Body of pancreas (tissue), 4 donors: ENCODE measurements at regions not wholly inside any gene's neighbourhood (a gene's known extent, or its start where the extent isn't known, plus 50 kb on each side); places are given as distances from the start of the nearest gene placed in this dataset.

Source experiments
- ATAC-seq: fragments of 150-250 bp; one replicate; pipeline ENCODE4 v1.9.1; 2016
- DNase-seq, 4 donors: peaks; one replicate each; pipeline ENCODE4 v3.0.0-alpha.2; 2019
- H3K27ac ChIP-seq, 4 donors: fragments of 200-600 bp; sonication (generic); 1 replicate in 3 of 4; 2 replicates in 1 of 4; pipeline versions ENCODE4 v1.5.1 to v1.6.1; 2016 to 2019; ENCODE audit warnings: mild to moderate bottlenecking in 1 of 4, mixed read lengths in 1 of 4, moderate library complexity in 1 of 4
- H3K27me3 ChIP-seq, 2 donors: fragments of 200-600 bp; sonication (generic); one replicate each; pipeline ENCODE4 v1.6.0; 2016; ENCODE audit warnings: mild to moderate bottlenecking in 1 of 2
- H3K36me3 ChIP-seq, 2 donors: fragments of 200-600 bp; sonication (generic); replicated peaks in 1 of 2; 2 replicates each; pipeline ENCODE4 v1.5.1; 2016; ENCODE audit warnings: low read depth in 2 of 2; ENCODE audit not compliant: insufficient read depth in 1 of 2
- H3K4me1 ChIP-seq: fragments of 200-600 bp; sonication (generic); one replicate; pipeline ENCODE4 v1.6.0; 2016
- H3K4me3 ChIP-seq, 2 donors: fragments of 200-600 bp; sonication (generic); 1 replicate in 1 of 2; 2 replicates in 1 of 2; pipeline ENCODE4 v1.5.1; 2016 to 2019
- H3K9me3 ChIP-seq, 3 donors: fragments of 200-600 bp; sonication (generic); 1 replicate in 2 of 3; 2 replicates in 1 of 3; pipeline ENCODE4 v1.5.1; 2016
- CTCF ChIP-seq, 7 experiments: fragments of 450-650 bp in 4 of 7; fragments of 200-600 bp in 3 of 7; sonication (generic) in 3 of 7; IDR thresholded peaks; one replicate each; pipeline ENCODE4 v1.5.1; 2016 to 2019; ENCODE audit warnings: antibody characterized with exemption in 7 of 7
- POLR2A ChIP-seq, 3 donors: fragments of 450-650 bp; IDR thresholded peaks; one replicate each; pipeline ENCODE4 v1.6.1; 2016; ENCODE audit warnings: antibody characterized with exemption in 3 of 3, mild to moderate bottlenecking in 2 of 3
- WGBS, 2 donors: methylation state at CpG; one replicate each; pipeline ENCODE4 v1.1.5; 2017; 5-methylcytosine and 5-hydroxymethylcytosine counted together
- intact Hi-C: fragments of 100-400 bp; cut with DNase I; formaldehyde crosslinking; loops from one replicate; pipeline ENCODE4 v1.15.1; 2023

DNA sequence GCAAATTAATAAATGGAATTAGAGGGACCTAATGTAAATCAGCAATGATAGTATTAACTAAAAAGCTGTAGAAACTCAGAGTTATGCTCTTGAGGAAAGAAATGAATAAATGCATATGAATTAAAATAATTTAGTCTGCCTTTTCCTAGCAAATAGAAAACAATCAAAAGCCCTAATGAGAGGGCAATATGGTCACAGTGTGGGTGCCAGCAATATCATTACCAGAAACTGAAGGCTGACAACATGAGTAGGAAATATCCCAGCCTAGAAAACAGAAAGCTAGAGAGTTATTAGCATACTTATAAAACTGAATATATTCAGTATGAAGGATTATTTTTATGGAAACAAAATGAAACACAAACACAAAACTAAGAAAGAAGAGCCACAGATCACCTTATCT, 987.5 kb upstream of the SEL1L start:
- H3K27me3 ChIP-seq = no peaks in the 10 kb centered on the region
- H3K27ac ChIP-seq = no peak overlapping the region
- no peaks in the 10 kb centered on the region for H3K9me3 ChIP-seq
- H3K4me3 ChIP-seq = no peak overlapping the region
- DNase-seq = no peak
- no peaks in the 10 kb centered on the region for H3K36me3 ChIP-seq
- TF ChIP-seq POLR2A (IDR thresholded peaks at IDR 0.05) (no peak), CTCF (IDR thresholded peaks at IDR 0.05) (no peak)
- H3K4me1 ChIP-seq = no peaks in the 10 kb centered on the region
- intact Hi-C loops = no loop called here
- ATAC-seq = no peak

DNA sequence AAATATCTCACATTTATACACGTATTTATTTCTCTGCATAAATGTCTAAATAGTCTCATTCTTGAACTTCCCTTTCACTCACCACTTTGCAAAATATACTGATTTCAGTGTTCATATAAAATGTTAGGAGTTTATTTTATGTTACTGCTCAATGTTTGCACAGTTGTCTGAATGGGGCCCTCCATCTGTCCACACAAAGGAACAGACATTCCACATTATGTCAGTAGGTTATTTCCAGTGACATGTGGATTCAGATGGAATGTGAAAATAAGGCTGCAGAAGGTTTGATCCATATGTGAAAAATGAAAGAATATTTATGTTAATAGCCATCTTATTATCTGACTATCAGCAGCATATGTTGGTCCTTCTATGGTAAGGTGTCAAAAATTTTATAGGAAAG, 994.4 kb upstream of the SEL1L start:
- DNase-seq (no peak), ATAC-seq (no peak)
- intact Hi-C loops = no loop called here
- H3K4me1 ChIP-seq = no peaks in the 10 kb centered on the region
- TF ChIP-seq CTCF (IDR thresholded peaks at IDR 0.05) (no peak), POLR2A (IDR thresholded peaks at IDR 0.05) (no peak)
- 16% methylated on average over 1 of the region's 1 CpG for WGBS, 2 donors
- H3K27ac ChIP-seq = no peak overlapping the region
- no peaks in the 10 kb centered on the region for H3K9me3 ChIP-seq
- no peaks in the 10 kb centered on the region for H3K27me3 ChIP-seq
- H3K36me3 ChIP-seq = no peaks in the 10 kb centered on the region
- H3K4me3 ChIP-seq = no peak overlapping the region

GRCh38 chr14:82533351-82533750, 999.7 kb upstream of the SEL1L start:
- intact Hi-C loops = no loop called here
- TF ChIP-seq CTCF (IDR thresholded peaks at IDR 0.05) = no peak
- TF ChIP-seq POLR2A (IDR thresholded peaks at IDR 0.05) = no peak
- Histone ChIP-seq H3K4me3 (no peak overlapping the region), H3K27me3 (no peaks in the 10 kb centered on the region), H3K4me1 (no peaks in the 10 kb centered on the region), H3K9me3 (no peaks in the 10 kb centered on the region), H3K27ac (no peak overlapping the region), H3K36me3 (no peaks in the 10 kb centered on the region)
- WGBS, 2 donors = 69 to 71% methylated on average over 2 of the region's 2 CpGs
- DNase-seq (no peak), ATAC-seq (no peak)

- no peak overlapping the region for H3K4me3 ChIP-seq
- intact Hi-C loops = no loop called here
- H3K27ac ChIP-seq = no peak overlapping the region
- 28 to 40% methylated on average over 2 of the region's 2 CpGs for WGBS, 2 donors
- H3K27me3 ChIP-seq = no peaks in the 10 kb centered on the region
- no peaks in the 10 kb centered on the region for H3K9me3 ChIP-seq
- ATAC-seq (no peak), DNase-seq (no peak)
- no peaks in the 10 kb centered on the region for H3K36me3 ChIP-seq
- no peaks in the 10 kb centered on the region for H3K4me1 ChIP-seq
- TF ChIP-seq CTCF (IDR thresholded peaks at IDR 0.05) (no peak), POLR2A (IDR thresholded peaks at IDR 0.05) (no peak)
Measured at GRCh38 chr14:82536566-82536965, 1002.9 kb upstream of the SEL1L start.

DNA sequence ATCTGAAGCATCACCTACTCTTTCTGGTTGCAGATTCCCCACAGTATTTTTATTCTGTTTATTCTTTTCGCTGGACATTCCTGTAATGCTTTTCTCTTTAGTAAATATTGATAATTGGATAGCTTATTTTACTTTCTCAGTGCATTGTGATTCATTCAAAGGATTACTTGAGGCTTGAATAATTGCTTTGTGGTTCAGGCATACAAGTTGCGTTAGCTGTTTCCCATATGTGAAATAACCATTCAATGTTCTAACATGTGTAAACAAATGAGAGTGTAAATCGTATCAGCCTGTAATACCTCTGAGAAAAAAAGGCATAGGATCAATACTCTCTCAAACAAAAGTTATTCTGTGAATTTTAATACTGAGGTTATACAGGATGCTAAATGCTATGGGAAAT, 1004.2 kb upstream of the SEL1L start:
- TF ChIP-seq CTCF (IDR thresholded peaks at IDR 0.05) (no peak), POLR2A (IDR thresholded peaks at IDR 0.05) (no peak)
- no peaks in the 10 kb centered on the region for H3K4me1 ChIP-seq
- no peak overlapping the region for H3K27ac ChIP-seq
- no peak overlapping the region for H3K4me3 ChIP-seq
- no peaks in the 10 kb centered on the region for H3K9me3 ChIP-seq
- no peaks in the 10 kb centered on the region for H3K36me3 ChIP-seq
- intact Hi-C loops = no loop called here
- ATAC-seq (no peak), DNase-seq (no peak)
- no peaks in the 10 kb centered on the region for H3K27me3 ChIP-seq
- 44 to 47% methylated on average over 3 of the region's 3 CpGs for WGBS, 2 donors
